Activated CD4-positive, alpha-beta T cell treated with anti-CD3 and anti-CD28 coated beads for 36 hours (primary cell): ENCODE measurements at regions not wholly inside any gene's neighbourhood (a gene's known extent, or its start where the extent isn't known, plus 50 kb on each side); places are given as distances from the start of the nearest gene placed in this dataset.
"Not testable (repeated sequence)": the region's sequence is repeated elsewhere in the genome, so short reads cannot be mapped to it uniquely, and the experiment has no call there.

ENCODE experiments used
- ATAC-seq: fragments of 200-7000 bp; cut with Tn5 transposase; one replicate; pipeline ENCODE4 v1.10.0; 2021; ENCODE audit warnings: mild to moderate bottlenecking, moderate library complexity
- CTCF ChIA-PET: fragments of 350-600 bp; sonication (Branson Sonifier 250); formaldehyde crosslinking; loops from one replicate; lab custom pipeline; 2021; ENCODE audit warnings: antibody characterized with exemption; lab: Charles Lee
- POLR2A ChIA-PET: fragments of 350-600 bp; sonication (Branson Sonifier 250); formaldehyde crosslinking; loops from one replicate; lab custom pipeline; 2021; ENCODE audit warnings: antibody characterized with exemption, inconsistent platforms; lab: Charles Lee
- DNase-seq: peaks from one replicate; pipeline ENCODE4 v3.0.0-alpha.2; 2020
- H3K27ac Mint-ChIP-seq: one replicate; pipeline ENCODE4 v1.8.0; 2021; ENCODE audit warnings: mixed read lengths
- H3K27me3 Mint-ChIP-seq: one replicate; pipeline ENCODE4 v1.8.0; 2021; ENCODE audit warnings: mixed read lengths
- H3K36me3 Mint-ChIP-seq: one replicate; pipeline ENCODE4 v1.8.0; 2021; ENCODE audit warnings: low read depth, mixed read lengths
- H3K4me1 Mint-ChIP-seq: one replicate; pipeline ENCODE4 v1.8.0; 2021; ENCODE audit warnings: mixed read lengths
- H3K4me3 Mint-ChIP-seq: one replicate; pipeline ENCODE4 v1.8.0; 2021; ENCODE audit warnings: mild to moderate bottlenecking, moderate library complexity, mixed read lengths
- H3K9me3 Mint-ChIP-seq: one replicate; pipeline ENCODE4 v1.8.0; 2021; ENCODE audit warnings: low read depth, mixed read lengths
- intact Hi-C, 2 experiments: fragments of 100-400 bp; cut with DNase I in 1 of 2; cut with micrococcal nuclease in 1 of 2; formaldehyde crosslinking; loops; one replicate each; pipeline versions ENCODE4 v1.14.2 to v1.15.1; 2022 to 2024; cut with DNase I, micrococcal nuclease

- ATAC-seq, result no peak
- Mint-ChIP-seq H3K4me3 (no peak overlapping the region), H3K4me1 (no peaks in the 10 kb centered on the region), H3K27ac (no peak overlapping the region), H3K9me3 (peaks cover 1% of the 10 kb centered on the region), H3K36me3 (no peaks in the 10 kb centered on the region), H3K27me3 (no peaks in the 10 kb centered on the region)
- no peak for DNase-seq
- CTCF ChIA-PET, result interaction anchor here (1.2 to 1.7 kb wide), 2 partner anchors 8 to 17 kb away, joined by 3 read pairs; no protein-coding TSS in a partner anchor
- POLR2A ChIA-PET, result no interaction called here
- intact Hi-C loops, result no loop called here
Measured at GRCh38 chr3:163196245-163196644, 1699.6 kb downstream of the OTOL1 start.

GRCh38 chr3:163185721-163186350, 1689.2 kb downstream of the OTOL1 start:
- H3K36me3 Mint-ChIP-seq, result no peaks in the 10 kb centered on the region
- H3K4me3 Mint-ChIP-seq, result no peak overlapping the region
- ATAC-seq, result no peak
- H3K4me1 Mint-ChIP-seq, result no peaks in the 10 kb centered on the region
- peaks cover 14% of the 10 kb centered on the region for H3K9me3 Mint-ChIP-seq
- H3K27ac Mint-ChIP-seq, result no peak overlapping the region
- no peaks in the 10 kb centered on the region for H3K27me3 Mint-ChIP-seq
- intact Hi-C loops, result no loop called here
- ChIA-PET POLR2A (no interaction called here), CTCF (no interaction called here)
- DNase-seq, result no peak

- ChIA-PET POLR2A (no interaction called here), CTCF (no interaction called here)
- intact Hi-C loops, result no loop called here
- no peaks in the 10 kb centered on the region for H3K27me3 Mint-ChIP-seq
- H3K4me3 Mint-ChIP-seq, result no peak overlapping the region
- no peaks in the 10 kb centered on the region for H3K4me1 Mint-ChIP-seq
- H3K9me3 Mint-ChIP-seq, result peaks cover 17% of the 10 kb centered on the region
- DNase-seq (no peak), ATAC-seq (no peak)
- H3K27ac Mint-ChIP-seq, result no peak overlapping the region
- H3K36me3 Mint-ChIP-seq, result no peaks in the 10 kb centered on the region
Measured at GRCh38 chr3:163175970-163176369, 1679.4 kb downstream of the OTOL1 start.

- ATAC-seq, H3K36me3 Mint-ChIP-seq, CTCF ChIA-PET, H3K27ac Mint-ChIP-seq, DNase-seq, H3K4me3 Mint-ChIP-seq, POLR2A ChIA-PET, H3K27me3 Mint-ChIP-seq, H3K4me1 Mint-ChIP-seq, intact Hi-C loops: not testable (repeated sequence)
- H3K9me3 Mint-ChIP-seq, result peaks cover 23% of the 10 kb centered on the region
Measured at GRCh38 chr3:163172513-163172912, 1675.9 kb downstream of the OTOL1 start.

GRCh38 chr3:163166197-163166596, 1669.6 kb downstream of the OTOL1 start:
- Mint-ChIP-seq H3K27me3 (no peaks in the 10 kb centered on the region), H3K27ac (no peak overlapping the region), H3K4me1 (no peaks in the 10 kb centered on the region), H3K9me3 (peaks cover 28% of the 10 kb centered on the region), H3K4me3 (no peak overlapping the region), H3K36me3 (no peaks in the 10 kb centered on the region)
- ChIA-PET POLR2A (no interaction called here), CTCF (no interaction called here)
- no peak for ATAC-seq
- intact Hi-C loops, result no loop called here
- no peak for DNase-seq

- ATAC-seq, result no peak
- Mint-ChIP-seq H3K27me3 (no peaks in the 10 kb centered on the region), H3K36me3 (no peaks in the 10 kb centered on the region), H3K27ac (no peak overlapping the region), H3K4me3 (no peak overlapping the region), H3K4me1 (no peaks in the 10 kb centered on the region), H3K9me3 (peaks cover 11% of the 10 kb centered on the region)
- POLR2A ChIA-PET, result no interaction called here
- intact Hi-C loops, result no loop called here
- DNase-seq, result no peak
- CTCF ChIA-PET, result no interaction called here
Measured at GRCh38 chr3:163159306-163159705, 1662.7 kb downstream of the OTOL1 start.

- intact Hi-C loops, result no loop called here
- H3K4me3 Mint-ChIP-seq, result no peak overlapping the region
- no peak overlapping the region for H3K27ac Mint-ChIP-seq
- H3K4me1 Mint-ChIP-seq, result no peaks in the 10 kb centered on the region
- peaks cover 12% of the 10 kb centered on the region for H3K9me3 Mint-ChIP-seq
- H3K36me3 Mint-ChIP-seq, result no peaks in the 10 kb centered on the region
- CTCF ChIA-PET, result no interaction called here
- ATAC-seq, result no peak
- POLR2A ChIA-PET, result no interaction called here
- no peaks in the 10 kb centered on the region for H3K27me3 Mint-ChIP-seq
- no peak for DNase-seq
Measured at GRCh38 chr3:163139600-163139999, 1643.0 kb downstream of the OTOL1 start.

- Mint-ChIP-seq H3K4me3 (no peak overlapping the region), H3K36me3 (no peaks in the 10 kb centered on the region), H3K4me1 (no peaks in the 10 kb centered on the region), H3K9me3 (peaks cover 10% of the 10 kb centered on the region), H3K27ac (no peak overlapping the region), H3K27me3 (no peaks in the 10 kb centered on the region)
- DNase-seq (no peak), ATAC-seq (no peak)
- POLR2A ChIA-PET, result no interaction called here
- CTCF ChIA-PET, result no interaction called here
- intact Hi-C loops, result no loop called here
Measured at GRCh38 chr3:163138258-163138657, 1641.7 kb downstream of the OTOL1 start.

GRCh38 chr3:163132111-163132510, 1635.5 kb downstream of the OTOL1 start:
- no peaks in the 10 kb centered on the region for H3K4me1 Mint-ChIP-seq
- intact Hi-C loops, result no loop called here
- ChIA-PET CTCF (no interaction called here), POLR2A (no interaction called here)
- no peak for DNase-seq
- no peaks in the 10 kb centered on the region for H3K36me3 Mint-ChIP-seq
- no peak overlapping the region for H3K27ac Mint-ChIP-seq
- H3K27me3 Mint-ChIP-seq, result no peaks in the 10 kb centered on the region
- H3K9me3 Mint-ChIP-seq, result peaks cover 14% of the 10 kb centered on the region
- no peak overlapping the region for H3K4me3 Mint-ChIP-seq
- no peak for ATAC-seq

- ATAC-seq, result no peak
- ChIA-PET POLR2A (no interaction called here), CTCF (no interaction called here)
- H3K36me3 Mint-ChIP-seq, result no peaks in the 10 kb centered on the region
- DNase-seq, result no peak
- no peak overlapping the region for H3K27ac Mint-ChIP-seq
- H3K4me1 Mint-ChIP-seq, result no peaks in the 10 kb centered on the region
- H3K9me3 Mint-ChIP-seq, result peaks cover 22% of the 10 kb centered on the region
- intact Hi-C loops, result no loop called here
- no peaks in the 10 kb centered on the region for H3K27me3 Mint-ChIP-seq
- H3K4me3 Mint-ChIP-seq, result no peak overlapping the region
Measured at GRCh38 chr3:163129287-163129686, 1632.7 kb downstream of the OTOL1 start.

- intact Hi-C loops, result no loop called here
- DNase-seq (no peak), ATAC-seq (no peak)
Measured at GRCh38 chr3:163126115-163126514, 1629.5 kb downstream of the OTOL1 start.

More at GRCh38 chr3:163126115-163126514, 1629.5 kb downstream of the OTOL1 start:
- POLR2A ChIA-PET, result no interaction called here
- peaks cover 18% of the 10 kb centered on the region for H3K9me3 Mint-ChIP-seq
- H3K4me3 Mint-ChIP-seq, result no peak overlapping the region
- no peaks in the 10 kb centered on the region for H3K27me3 Mint-ChIP-seq
- CTCF ChIA-PET, result interaction anchor here (0.6 kb wide), 1 partner anchor 1187 kb away, joined by 3 read pairs; no protein-coding TSS in a partner anchor
- no peaks in the 10 kb centered on the region for H3K36me3 Mint-ChIP-seq
- no peaks in the 10 kb centered on the region for H3K4me1 Mint-ChIP-seq
- H3K27ac Mint-ChIP-seq, result no peak overlapping the region
